CD4-positive, alpha-beta T cell treated with Interleukin-12 subunit alpha and Interleukin-12 subunit beta, for 1 hour (primary cell): ENCODE measurements at regions not wholly inside any gene's neighbourhood (a gene's known extent, or its start where the extent isn't known, plus 50 kb on each side); places are given as distances from the start of the nearest gene placed in this dataset.

Experiments
- DNase-seq: peaks from one replicate; pipeline ENCODE4 v3.0.0-alpha.2; 2020

- DNase-seq = no peak
These were observed 810.0 kb downstream of the TBC1D22A start for GRCh38 chr22:47572443-47572842.

GRCh38 chr22:47571616-47572015 is 809.2 kb downstream of the TBC1D22A start:
- no peak for DNase-seq

GRCh38 chr22:47570851-47571250 is 808.4 kb downstream of the TBC1D22A start:
- DNase-seq = no peak

- no peak for DNase-seq
These were observed 807.8 kb downstream of the TBC1D22A start for GRCh38 chr22:47570300-47570685.

- no peak for DNase-seq
These were observed 807.2 kb downstream of the TBC1D22A start for GRCh38 chr22:47569389-47570299.

GRCh38 chr22:47568700-47569099 is 806.2 kb downstream of the TBC1D22A start:
- DNase-seq = no peak

- no peak for DNase-seq
These were observed 805.0 kb downstream of the TBC1D22A start for GRCh38 chr22:47567126-47568090.

GRCh38 chr22:47566491-47566890 is 804.0 kb downstream of the TBC1D22A start:
- no peak for DNase-seq

- DNase-seq = no peak
These were observed 803.2 kb downstream of the TBC1D22A start for GRCh38 chr22:47565607-47566006.

GRCh38 chr22:47564651-47565434 is 802.4 kb downstream of the TBC1D22A start:
- no peak for DNase-seq

GRCh38 chr22:47564158-47564450 is 801.7 kb downstream of the TBC1D22A start:
- DNase-seq = no peak

- no peak for DNase-seq
These were observed 801.1 kb downstream of the TBC1D22A start for GRCh38 chr22:47563406-47564157.

GRCh38 chr22:47561766-47562165 is 799.3 kb downstream of the TBC1D22A start:
- DNase-seq = no peak

GRCh38 chr22:47561115-47561675 is 798.7 kb downstream of the TBC1D22A start:
- no peak for DNase-seq

GRCh38 chr22:47558828-47559700 is 796.6 kb downstream of the TBC1D22A start:
- no peak for DNase-seq

GRCh38 chr22:47556473-47556872 is 794.0 kb downstream of the TBC1D22A start:
- no peak for DNase-seq

GRCh38 chr22:47553436-47553835 is 791.0 kb downstream of the TBC1D22A start:
- DNase-seq = no peak

- DNase-seq = no peak
These were observed 790.2 kb downstream of the TBC1D22A start for GRCh38 chr22:47552541-47553205.

- no peak for DNase-seq
These were observed 789.6 kb downstream of the TBC1D22A start for GRCh38 chr22:47552024-47552423.

- DNase-seq = no peak
These were observed 789.0 kb downstream of the TBC1D22A start for GRCh38 chr22:47551431-47551775.
